ENCODE measurements at regions not wholly inside any gene's neighbourhood (a gene's known extent, or its start where the extent isn't known, plus 50 kb on each side); places are given as distances from the start of the nearest gene placed in this dataset.

GRCh38 chr10:81520688-81521087, 354.3 kb upstream of the NRG3 start:
- TF ChIP-seq POLR2A (IDR thresholded peaks at IDR 0.05) = no peak
- TF ChIP-seq CTCF (IDR thresholded peaks at IDR 0.05) = no peak
